ENCODE measurements at regions not wholly inside any gene's neighbourhood (a gene's known extent, or its start where the extent isn't known, plus 50 kb on each side); places are given as distances from the start of the nearest gene placed in this dataset.

DNA sequence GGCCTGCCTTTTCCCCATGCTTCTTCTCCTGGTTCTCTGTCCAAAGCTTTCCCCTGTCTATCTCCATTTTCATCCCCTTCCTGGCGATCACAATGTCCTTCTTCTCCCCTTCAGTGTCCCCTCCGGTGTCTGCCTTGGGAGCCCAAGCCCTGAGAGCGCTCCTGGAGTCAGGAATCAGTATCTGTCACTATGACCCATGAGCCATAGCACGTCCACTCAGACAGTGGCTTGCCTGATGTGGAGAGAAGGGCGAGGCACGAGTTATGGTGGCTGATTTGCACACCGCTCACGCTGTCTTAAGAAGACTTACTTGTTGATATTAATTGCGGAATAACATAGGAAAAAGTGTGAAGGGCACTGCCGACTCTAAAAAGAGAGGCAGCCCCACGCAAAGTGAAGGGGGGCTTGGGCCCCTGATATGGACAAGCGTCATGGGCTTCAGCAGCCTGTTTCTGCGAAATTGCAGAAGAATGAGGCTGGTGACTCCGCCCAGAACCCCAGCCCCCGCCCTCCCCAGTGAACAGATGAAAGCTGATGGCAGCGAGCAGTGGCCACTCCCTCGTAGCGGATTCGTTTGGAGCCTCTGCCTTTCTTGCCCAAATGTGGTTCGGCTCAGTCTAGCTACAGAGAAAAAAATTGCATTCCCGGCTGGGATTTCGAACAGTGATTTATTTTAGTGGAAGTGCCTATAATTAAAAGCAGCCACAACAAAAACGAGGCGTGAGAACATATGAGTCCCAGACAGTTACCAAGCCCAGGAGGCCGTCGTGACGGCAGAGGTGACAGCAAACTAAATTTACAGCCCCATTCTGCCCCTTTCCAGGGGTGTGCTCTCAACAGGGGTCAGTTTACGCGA lies 149.8 kb downstream of the ICE1 start:
- no peak for DNase-seq (ENCODE audit: low read depth, low spot score)

DNA sequence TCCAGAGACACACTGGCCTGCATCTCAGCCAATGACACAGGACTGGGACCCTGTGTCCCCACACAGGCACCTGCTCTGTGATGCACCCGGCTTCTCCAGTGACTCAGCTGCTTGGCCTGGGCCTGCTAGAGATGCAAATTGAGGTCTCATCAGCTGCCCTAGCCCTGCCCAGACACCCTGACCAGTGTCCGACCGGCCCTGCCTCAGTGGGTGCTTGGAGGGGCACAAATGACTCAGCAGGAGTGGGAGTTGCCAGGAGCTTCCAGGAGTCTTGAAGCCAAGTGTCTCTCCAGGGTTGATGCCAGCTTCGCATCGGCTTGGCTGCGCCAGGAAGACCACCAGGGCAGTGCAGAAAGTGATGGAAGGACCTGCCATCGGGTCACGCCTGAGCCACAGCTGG lies 148.2 kb downstream of the ICE1 start:
- DNase-seq (ENCODE audit: low read depth, low spot score), result no peak

DNA sequence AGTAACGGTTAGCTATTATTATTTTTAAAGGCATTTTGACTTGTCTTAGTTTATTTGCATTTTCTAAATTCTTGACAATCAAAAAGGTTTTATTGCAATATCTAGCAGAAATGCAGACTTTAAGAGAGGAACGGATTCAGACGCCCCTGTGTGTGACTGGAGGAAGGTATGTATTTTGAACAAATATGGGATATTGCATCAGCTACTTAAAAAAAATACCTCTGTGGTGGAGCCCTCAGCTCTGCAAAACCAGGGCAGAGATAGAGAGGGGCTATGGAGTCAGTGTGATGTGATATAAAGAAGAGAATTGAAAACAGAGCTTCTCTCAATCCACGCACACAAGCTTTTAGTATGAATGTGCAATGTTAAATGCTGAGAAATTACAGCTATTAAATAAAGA lies 142.4 kb downstream of the ICE1 start:
- no peak for DNase-seq (ENCODE audit: low read depth, low spot score)

DNA sequence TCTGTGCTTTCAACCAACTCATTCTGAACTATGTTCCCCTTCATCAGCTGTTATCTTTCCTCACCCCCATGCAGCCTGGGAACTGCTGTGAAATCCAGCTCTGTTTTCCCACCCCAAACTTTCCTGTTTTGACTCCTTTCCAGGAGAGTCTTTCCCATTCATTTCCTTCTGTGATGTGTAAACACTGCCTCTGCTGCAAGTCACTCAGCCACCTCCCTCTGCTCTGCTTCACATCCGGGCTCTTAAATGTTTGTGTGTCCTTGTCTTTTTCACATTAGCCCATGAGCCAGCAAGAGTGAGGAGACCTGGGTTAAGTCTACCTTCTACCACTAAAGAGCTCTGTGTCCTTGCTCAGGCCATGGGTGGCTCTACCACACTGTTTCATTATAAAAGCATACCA lies 137.5 kb downstream of the ICE1 start:
- DNase-seq (ENCODE audit: low read depth, low spot score), result no peak

DNA sequence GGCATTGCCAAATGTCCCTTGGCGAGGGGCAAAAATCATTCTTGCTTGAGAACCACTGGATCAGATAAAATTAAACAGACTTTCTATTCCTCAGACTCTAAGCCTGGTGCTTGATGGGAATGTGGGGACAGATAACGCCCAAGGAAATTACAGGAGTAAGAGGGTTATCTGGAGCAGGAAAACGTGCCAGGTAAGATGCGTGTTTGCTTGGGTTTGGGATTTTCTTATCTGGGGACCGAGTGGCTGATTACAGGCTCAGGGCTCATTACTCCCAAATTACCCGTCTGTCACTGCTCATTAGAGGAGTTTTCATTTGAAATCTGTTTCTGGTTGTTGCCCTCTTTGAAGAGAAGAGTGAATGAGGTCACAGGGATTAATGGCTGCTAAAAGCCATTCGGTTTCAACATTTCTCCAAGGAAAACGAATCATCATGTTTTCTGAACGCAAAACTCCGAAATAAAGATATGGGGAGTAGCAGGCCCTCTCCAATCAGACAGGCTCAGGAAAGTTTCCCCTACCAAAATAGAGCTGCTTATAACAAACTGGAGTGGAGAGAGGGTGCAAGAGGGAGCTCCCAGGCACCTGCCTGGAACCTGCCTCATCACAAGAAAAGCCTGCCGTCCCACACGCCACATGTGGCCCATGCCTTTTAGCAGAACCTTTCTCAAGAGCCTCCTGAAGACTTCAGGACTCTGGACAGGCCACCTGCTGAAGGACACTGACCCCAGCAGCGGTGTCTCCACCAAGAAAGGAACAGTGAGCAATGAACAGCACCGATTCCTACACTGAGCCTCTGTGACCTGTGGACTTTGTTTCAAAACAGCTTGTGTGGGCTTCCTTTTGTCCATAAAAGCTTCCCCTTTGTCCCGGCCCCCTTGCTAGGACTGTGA lies 136.4 kb downstream of the ICE1 start:
- no peak for DNase-seq (ENCODE audit: low read depth, low spot score)

DNA sequence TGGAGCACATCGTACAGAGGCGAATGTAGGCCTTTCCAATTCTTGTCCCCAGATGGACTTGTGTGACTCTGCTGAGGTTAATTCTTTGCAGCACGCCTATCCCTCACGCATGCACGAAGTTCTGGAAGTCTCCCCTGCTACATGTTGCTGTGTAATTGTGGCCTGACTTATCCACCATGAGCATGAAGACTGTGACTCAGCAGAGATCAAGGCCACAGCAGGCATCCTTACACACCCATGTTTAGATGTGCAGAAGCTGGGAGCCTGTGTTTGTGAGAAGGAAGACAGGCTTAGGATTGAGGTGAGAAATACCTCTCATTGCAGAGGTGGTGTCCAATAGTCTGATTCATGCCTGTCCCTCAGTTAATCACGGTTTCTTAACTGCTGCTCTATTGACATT lies 135.6 kb downstream of the ICE1 start:
- no peak for DNase-seq (ENCODE audit: low read depth, low spot score)

DNA sequence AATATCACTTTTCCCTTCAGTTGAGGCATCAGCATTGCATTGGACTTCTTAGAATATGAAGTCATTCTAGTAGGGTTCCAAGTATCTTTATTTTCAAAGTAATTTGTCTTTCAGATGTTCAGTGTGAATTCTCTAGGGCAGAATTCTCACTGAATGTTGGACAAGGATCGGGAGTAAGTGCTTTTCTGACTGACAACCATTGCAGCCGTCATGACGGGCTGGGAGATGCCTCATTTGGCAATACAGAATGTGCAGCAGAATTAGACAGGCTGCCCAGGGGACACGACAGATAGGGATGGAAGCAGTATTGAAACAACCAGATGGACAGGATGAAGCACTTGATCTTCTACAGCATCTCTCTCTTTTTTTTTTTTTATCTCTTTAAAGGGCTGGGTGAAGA lies 129.0 kb downstream of the ICE1 start:
- DNase-seq (ENCODE audit: low read depth, low spot score), result no peak

DNA sequence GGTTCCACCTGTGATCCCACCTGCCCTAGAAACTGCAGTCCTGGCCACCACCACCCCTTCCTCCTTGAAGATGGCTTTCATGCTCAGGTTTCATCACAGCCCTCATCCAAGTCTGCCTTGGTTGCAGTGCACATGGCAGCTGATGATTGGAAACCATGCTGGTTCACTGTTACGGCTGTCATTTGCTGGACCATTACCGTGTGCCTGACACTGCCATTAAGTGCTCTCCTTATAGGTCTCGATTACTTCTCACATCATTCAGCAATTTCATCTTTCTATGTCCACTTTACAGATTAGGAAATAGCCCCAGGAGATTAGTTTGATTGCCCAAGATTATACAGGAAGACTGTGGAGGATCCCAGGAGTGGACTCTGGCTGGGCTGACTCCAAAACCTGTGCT lies 123.9 kb downstream of the ICE1 start:
- DNase-seq (ENCODE audit: low read depth, low spot score), result no peak

DNA sequence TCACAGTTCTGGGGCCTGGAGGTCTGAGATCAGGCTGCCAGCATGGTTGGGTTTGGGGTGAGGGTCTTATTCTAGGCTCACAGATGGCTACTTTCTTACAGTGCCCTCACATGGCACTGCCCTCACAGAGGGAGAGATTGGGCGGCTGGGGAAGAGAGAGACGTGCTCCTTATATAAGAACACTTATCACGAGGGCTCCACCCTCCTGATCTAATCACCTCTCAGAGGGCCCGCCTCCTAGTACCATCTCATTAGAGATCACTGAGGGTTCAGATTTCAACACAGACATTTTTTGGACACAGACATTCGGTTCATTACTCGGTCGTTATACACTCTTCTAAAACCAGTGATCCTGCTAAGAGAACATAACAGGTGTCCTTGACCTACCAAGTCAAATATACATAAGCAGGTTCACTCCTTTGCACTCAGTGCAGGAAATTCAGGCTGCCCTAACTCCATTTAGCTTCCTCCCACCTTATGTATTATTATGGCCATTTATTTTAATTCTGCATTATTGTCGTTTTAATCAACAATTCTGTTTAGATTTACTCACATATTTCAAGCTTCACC lies 121.7 kb downstream of the ICE1 start:
- DNase-seq (ENCODE audit: low read depth, low spot score), result no peak

DNA sequence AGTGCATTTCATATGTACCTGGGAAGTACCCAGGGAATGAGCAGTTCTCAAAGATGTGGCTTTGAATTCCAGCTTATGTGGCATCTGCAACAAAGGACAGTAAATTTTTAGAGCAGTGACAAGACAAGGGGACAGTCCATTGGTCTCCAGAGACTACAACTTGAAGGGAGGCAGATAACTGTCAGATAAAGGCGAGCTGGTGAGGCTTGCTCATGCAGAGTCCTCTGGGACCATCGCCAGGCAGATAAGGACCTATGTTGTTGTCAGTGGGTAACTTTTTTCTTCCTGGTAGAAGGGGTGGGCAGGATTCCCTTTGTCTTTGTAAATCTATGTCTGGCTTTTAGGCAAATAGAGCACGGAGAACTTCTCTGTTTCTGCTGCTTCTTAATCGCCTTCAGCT lies 120.2 kb downstream of the ICE1 start:
- no peak for DNase-seq (ENCODE audit: low read depth, low spot score)

DNA sequence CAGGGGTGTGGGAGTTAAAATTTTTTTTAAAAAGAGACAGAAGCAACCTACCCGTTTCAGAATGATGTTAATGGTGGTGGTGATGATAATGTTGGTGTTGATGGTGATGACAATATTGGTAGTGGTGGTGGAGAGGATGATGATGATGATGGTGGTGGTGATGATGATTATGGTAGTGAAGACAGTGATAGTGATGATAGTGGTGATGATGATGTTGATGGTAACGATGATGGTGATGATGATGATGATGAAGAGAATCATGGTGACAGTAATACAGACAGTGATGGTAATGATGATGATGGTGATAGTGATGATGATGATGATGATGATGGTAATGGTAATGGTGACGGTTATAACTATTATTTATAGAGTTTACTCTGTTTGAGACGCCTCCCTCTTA lies 117.6 kb downstream of the ICE1 start:
- DNase-seq (ENCODE audit: low read depth, low spot score), result no peak

All from brain pericyte (primary cell).